Osteocyte (in vitro differentiated cells): ENCODE measurements at regions not wholly inside any gene's neighbourhood (a gene's known extent, or its start where the extent isn't known, plus 50 kb on each side); places are given as distances from the start of the nearest gene placed in this dataset.

Experiments
- DNase-seq: peaks from one replicate; pipeline ENCODE4 v3.0.0; 2021; ENCODE audit warnings: mixed read lengths; ENCODE audit not compliant: unreplicated experiment; ENCODE audit errors: extremely low spot score
- H3K27ac Mint-ChIP-seq: one replicate; pipeline ENCODE4 v1.8.0; 2021; ENCODE audit warnings: mild to moderate bottlenecking, mixed read lengths; ENCODE audit not compliant: unreplicated experiment
- H3K27me3 Mint-ChIP-seq: one replicate; pipeline ENCODE4 v1.8.0; 2021; ENCODE audit warnings: mixed read lengths; ENCODE audit not compliant: unreplicated experiment
- H3K36me3 Mint-ChIP-seq: one replicate; pipeline ENCODE4 v1.8.0; 2021; ENCODE audit warnings: mixed read lengths; ENCODE audit not compliant: unreplicated experiment
- H3K4me1 Mint-ChIP-seq: one replicate; pipeline ENCODE4 v1.8.0; 2021; ENCODE audit warnings: mixed read lengths; ENCODE audit not compliant: unreplicated experiment
- H3K4me3 Mint-ChIP-seq: one replicate; pipeline ENCODE4 v1.8.0; 2021; ENCODE audit warnings: mild to moderate bottlenecking, moderate library complexity, mixed read lengths; ENCODE audit not compliant: unreplicated experiment
- H3K9me3 Mint-ChIP-seq: one replicate; pipeline ENCODE4 v1.8.0; 2021; ENCODE audit warnings: mixed read lengths; ENCODE audit not compliant: unreplicated experiment
- TF ChIP-seq, protein P1 (sequence below): fragments of 200-600 bp; sonication (generic); IDR thresholded peaks from 2 replicates; pipeline ENCODE4 v1.5.0; 2021; ENCODE audit warnings: antibody characterized with exemption, mild to moderate bottlenecking, moderate library complexity

DNA sequence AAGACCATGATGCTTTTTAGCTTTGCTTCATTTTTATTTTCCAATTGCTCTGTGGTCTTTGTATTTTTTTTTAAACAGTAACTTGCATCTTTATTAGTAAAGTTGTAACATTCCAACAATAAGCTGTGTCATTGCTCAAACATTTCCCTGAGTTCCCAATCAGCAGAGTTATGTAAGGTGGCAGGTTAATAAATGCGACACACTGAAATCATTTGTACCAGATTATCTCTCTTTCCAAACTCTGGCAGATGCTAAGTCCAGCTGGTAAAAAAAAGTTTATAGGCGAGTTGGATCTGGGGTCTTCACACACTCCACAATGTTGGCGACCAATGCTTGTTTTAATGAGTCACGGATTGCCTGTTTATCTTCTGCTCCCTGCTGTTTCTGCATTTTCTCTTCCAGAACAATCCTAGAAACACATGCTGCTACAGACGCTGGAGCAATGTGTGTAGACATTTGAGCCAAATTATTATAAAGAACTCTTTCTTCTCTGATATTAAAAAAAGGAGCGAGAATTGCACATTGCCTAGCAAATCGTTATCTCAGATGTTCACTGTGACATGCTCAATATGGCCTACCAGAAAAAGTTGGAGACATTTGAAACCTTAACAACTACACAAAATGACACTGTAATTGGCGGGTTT lies 113.6 kb upstream of the IFNGR1 start:
- peaks cover 46% of the 10 kb centered on the region for H3K27me3 Mint-ChIP-seq
- no peak for DNase-seq

GRCh38 chr6:137323860-137324259 lies 104.7 kb upstream of the IFNGR1 start:
- H3K9me3 Mint-ChIP-seq, result no peaks in the 10 kb centered on the region
- H3K4me3 Mint-ChIP-seq, result no peak overlapping the region
- TF ChIP-seq, protein P1, sequence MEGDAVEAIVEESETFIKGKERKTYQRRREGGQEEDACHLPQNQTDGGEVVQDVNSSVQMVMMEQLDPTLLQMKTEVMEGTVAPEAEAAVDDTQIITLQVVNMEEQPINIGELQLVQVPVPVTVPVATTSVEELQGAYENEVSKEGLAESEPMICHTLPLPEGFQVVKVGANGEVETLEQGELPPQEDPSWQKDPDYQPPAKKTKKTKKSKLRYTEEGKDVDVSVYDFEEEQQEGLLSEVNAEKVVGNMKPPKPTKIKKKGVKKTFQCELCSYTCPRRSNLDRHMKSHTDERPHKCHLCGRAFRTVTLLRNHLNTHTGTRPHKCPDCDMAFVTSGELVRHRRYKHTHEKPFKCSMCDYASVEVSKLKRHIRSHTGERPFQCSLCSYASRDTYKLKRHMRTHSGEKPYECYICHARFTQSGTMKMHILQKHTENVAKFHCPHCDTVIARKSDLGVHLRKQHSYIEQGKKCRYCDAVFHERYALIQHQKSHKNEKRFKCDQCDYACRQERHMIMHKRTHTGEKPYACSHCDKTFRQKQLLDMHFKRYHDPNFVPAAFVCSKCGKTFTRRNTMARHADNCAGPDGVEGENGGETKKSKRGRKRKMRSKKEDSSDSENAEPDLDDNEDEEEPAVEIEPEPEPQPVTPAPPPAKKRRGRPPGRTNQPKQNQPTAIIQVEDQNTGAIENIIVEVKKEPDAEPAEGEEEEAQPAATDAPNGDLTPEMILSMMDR, result no peak
- H3K27ac Mint-ChIP-seq, result no peak overlapping the region
- H3K27me3 Mint-ChIP-seq, result peaks cover 34% of the 10 kb centered on the region
- DNase-seq, result no peak
- no peaks in the 10 kb centered on the region for H3K4me1 Mint-ChIP-seq
- no peaks in the 10 kb centered on the region for H3K36me3 Mint-ChIP-seq

More for the DNA sequence above, 113.6 kb upstream of the IFNGR1 start:
- Mint-ChIP-seq H3K9me3 (no peaks in the 10 kb centered on the region), H3K4me3 (no peak overlapping the region), H3K36me3 (no peaks in the 10 kb centered on the region), H3K27ac (no peak overlapping the region), H3K4me1 (peaks cover 5% of the 10 kb centered on the region)
- TF ChIP-seq, protein P1, result no peak

DNA sequence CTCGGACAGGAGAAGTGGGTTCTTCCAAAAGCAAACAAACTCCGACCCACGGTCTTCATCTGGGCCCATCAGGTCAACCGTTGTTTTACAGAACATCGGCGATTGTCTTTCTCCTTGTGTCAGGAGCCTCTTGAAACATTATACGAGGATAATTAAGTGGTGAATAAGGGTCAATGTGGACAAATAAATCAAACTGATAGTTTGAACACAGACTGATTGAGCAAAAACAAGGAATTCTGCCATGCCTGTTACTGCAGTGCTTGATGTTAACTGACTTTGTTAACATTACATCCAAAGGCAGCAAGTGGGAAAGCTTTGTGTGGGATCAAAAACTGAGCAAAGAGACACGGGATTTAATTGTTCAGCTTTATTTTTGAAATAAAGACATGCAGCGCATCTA lies 101.1 kb upstream of the IFNGR1 start:
- no peak overlapping the region for H3K4me3 Mint-ChIP-seq
- no peaks in the 10 kb centered on the region for H3K4me1 Mint-ChIP-seq
- H3K27me3 Mint-ChIP-seq, result peaks cover 57% of the 10 kb centered on the region
- DNase-seq, result no peak
- no peaks in the 10 kb centered on the region for H3K9me3 Mint-ChIP-seq
- TF ChIP-seq, protein P1, result no peak
- no peaks in the 10 kb centered on the region for H3K36me3 Mint-ChIP-seq
- H3K27ac Mint-ChIP-seq, result no peak overlapping the region

DNA sequence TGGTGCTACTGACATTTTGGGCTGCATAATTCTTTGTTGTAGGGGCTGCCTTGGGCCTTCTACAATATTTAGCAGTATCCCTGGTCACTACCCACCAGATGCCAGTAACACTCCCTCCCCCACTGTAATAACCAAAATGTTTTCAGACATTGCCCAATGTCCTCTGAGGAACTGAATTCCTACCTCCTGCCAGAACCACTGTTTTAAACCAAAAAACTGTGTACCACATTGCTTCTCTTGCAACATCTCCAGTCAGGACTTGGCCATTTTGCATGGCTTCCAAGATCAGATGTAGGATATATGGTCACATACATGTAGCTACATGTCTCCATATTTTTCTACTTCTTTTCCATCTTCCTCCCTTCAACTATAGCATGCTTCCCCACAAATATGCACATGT lies 97.4 kb upstream of the IFNGR1 start:
- peaks cover 12% of the 10 kb centered on the region for H3K4me1 Mint-ChIP-seq
- no peaks in the 10 kb centered on the region for H3K36me3 Mint-ChIP-seq
- no peaks in the 10 kb centered on the region for H3K9me3 Mint-ChIP-seq
- TF ChIP-seq, protein P1, result no peak
- DNase-seq, result no peak
- no peak overlapping the region for H3K27ac Mint-ChIP-seq
- no peak overlapping the region for H3K4me3 Mint-ChIP-seq
- peaks cover 49% of the 10 kb centered on the region for H3K27me3 Mint-ChIP-seq

DNA sequence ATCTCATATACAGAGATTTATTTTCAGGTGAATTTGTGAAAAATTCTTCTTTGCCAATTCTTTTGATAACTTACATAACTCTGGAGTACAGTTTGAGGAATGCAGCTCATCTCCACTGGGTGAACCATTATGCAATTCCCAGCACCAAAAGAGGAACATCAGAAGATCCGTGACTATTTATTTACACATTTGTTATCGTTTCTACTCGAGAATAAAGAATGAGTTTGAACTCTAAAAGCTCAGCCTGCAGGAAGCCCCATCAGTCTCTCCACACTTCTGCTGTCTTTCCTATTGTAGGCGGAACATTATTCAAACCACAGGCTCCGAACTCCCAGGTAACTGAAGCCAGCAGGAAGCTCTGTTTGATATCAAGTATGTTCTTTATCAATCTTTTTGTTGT lies 95.9 kb upstream of the IFNGR1 start:
- Mint-ChIP-seq H3K27me3 (peaks cover 41% of the 10 kb centered on the region), H3K36me3 (no peaks in the 10 kb centered on the region), H3K4me3 (no peak overlapping the region), H3K9me3 (no peaks in the 10 kb centered on the region), H3K27ac (no peak overlapping the region), H3K4me1 (peaks cover 12% of the 10 kb centered on the region)
- TF ChIP-seq, protein P1, result no peak
- no peak for DNase-seq
